BE2C (cell line): ENCODE measurements at regions not wholly inside any gene's neighbourhood (a gene's known extent, or its start where the extent isn't known, plus 50 kb on each side); places are given as distances from the start of the nearest gene placed in this dataset.

Experiments
- DNase-seq: peaks from one replicate; pipeline ENCODE4 v3.0.0-alpha.2; 2020
- H3K27me3 ChIP-seq: fragments of 250-450 bp; sonication (Bioruptor Pico); 2 replicates; pipeline ENCODE4 v1.5.1; 2020; ENCODE audit warnings: mild to moderate bottlenecking
- H3K36me3 ChIP-seq: fragments of 250-450 bp; sonication (Bioruptor Pico); 2 replicates; pipeline ENCODE4 v1.5.1; 2020; ENCODE audit warnings: mild to moderate bottlenecking
- H3K4me1 ChIP-seq: fragments of 250-450 bp; sonication (Bioruptor Pico); 2 replicates; pipeline ENCODE4 v1.5.1; 2020
- H3K4me3 ChIP-seq: 2 replicates; pipeline ENCODE4 v1.5.1; 2011; ENCODE audit warnings: low read depth, low read length
- H3K9me3 ChIP-seq: fragments of 250-450 bp; sonication (Bioruptor Pico); 2 replicates; pipeline ENCODE4 v1.5.1; 2020
- CTCF ChIP-seq: IDR thresholded peaks from 2 replicates; pipeline ENCODE4 v1.5.1; 2012; ENCODE audit warnings: mild to moderate bottlenecking, low read depth, low read length

- Histone ChIP-seq H3K4me1 (no peaks in the 10 kb centered on the region), H3K27me3 (no peaks in the 10 kb centered on the region), H3K36me3 (no peaks in the 10 kb centered on the region), H3K4me3 (no peak overlapping the region), H3K9me3 (no peaks in the 10 kb centered on the region)
- TF ChIP-seq CTCF: peak; percentile 66
- peak; percentile 16 for DNase-seq
These were observed 314.3 kb upstream of the OR4E1 start for GRCh38 chr14:21987937-21988336.

GRCh38 chr14:21985081-21985480, 311.5 kb upstream of the OR4E1 start:
- no peaks in the 10 kb centered on the region for H3K4me1 ChIP-seq
- no peak for DNase-seq
- no peaks in the 10 kb centered on the region for H3K36me3 ChIP-seq
- no peak overlapping the region for H3K4me3 ChIP-seq
- no peak for TF ChIP-seq CTCF
- H3K9me3 ChIP-seq: no peaks in the 10 kb centered on the region
- H3K27me3 ChIP-seq: no peaks in the 10 kb centered on the region

- H3K27me3 ChIP-seq: no peaks in the 10 kb centered on the region
- H3K36me3 ChIP-seq: no peaks in the 10 kb centered on the region
- DNase-seq: no peak
- no peaks in the 10 kb centered on the region for H3K4me1 ChIP-seq
- H3K4me3 ChIP-seq: no peak overlapping the region
- no peaks in the 10 kb centered on the region for H3K9me3 ChIP-seq
- no peak for TF ChIP-seq CTCF
These were observed 305.3 kb upstream of the OR4E1 start for GRCh38 chr14:21978999-21979314.

GRCh38 chr14:21978184-21978998, 304.8 kb upstream of the OR4E1 start:
- TF ChIP-seq CTCF: peak; percentile 93
- Histone ChIP-seq H3K4me1 (no peaks in the 10 kb centered on the region), H3K9me3 (no peaks in the 10 kb centered on the region), H3K36me3 (no peaks in the 10 kb centered on the region), H3K4me3 (no peak overlapping the region), H3K27me3 (no peaks in the 10 kb centered on the region)
- peak; percentile 53 for DNase-seq

- no peaks in the 10 kb centered on the region for H3K27me3 ChIP-seq
- H3K36me3 ChIP-seq: no peaks in the 10 kb centered on the region
- H3K9me3 ChIP-seq: no peaks in the 10 kb centered on the region
- TF ChIP-seq CTCF: no peak
- no peak overlapping the region for H3K4me3 ChIP-seq
- DNase-seq: no peak
- H3K4me1 ChIP-seq: no peaks in the 10 kb centered on the region
These were observed 301.1 kb upstream of the OR4E1 start for GRCh38 chr14:21974741-21975140.

GRCh38 chr14:21965042-21965441, 291.4 kb upstream of the OR4E1 start:
- Histone ChIP-seq H3K4me3 (no peak overlapping the region), H3K9me3 (no peaks in the 10 kb centered on the region), H3K27me3 (no peaks in the 10 kb centered on the region), H3K4me1 (no peaks in the 10 kb centered on the region), H3K36me3 (no peaks in the 10 kb centered on the region)
- TF ChIP-seq CTCF: no peak
- DNase-seq: no peak
